ENCODE measurements at regions not wholly inside any gene's neighbourhood (a gene's known extent, or its start where the extent isn't known, plus 50 kb on each side); places are given as distances from the start of the nearest gene placed in this dataset.

- TF ChIP-seq CTCF (conservative IDR thresholded peaks at IDR 0.05; ENCODE audit: low read depth, low read length) = no peak
- H3K4me3 ChIP-seq (ENCODE audit: low read depth, low read length) = no peak overlapping the region
Measured at GRCh38 chr2:103734911-103735310, 973.1 kb downstream of the TMEM182 start.

GRCh38 chr2:103738108-103738507 is 976.3 kb downstream of the TMEM182 start:
- TF ChIP-seq CTCF (conservative IDR thresholded peaks at IDR 0.05; ENCODE audit: low read depth, low read length) = no peak
- no peak for DNase-seq (ENCODE audit: low read depth)
- H3K4me3 ChIP-seq (ENCODE audit: low read depth, low read length) = no peak overlapping the region

More at GRCh38 chr2:103734911-103735310, 973.1 kb downstream of the TMEM182 start:
- DNase-seq (ENCODE audit: low read depth) = no peak

- DNase-seq (ENCODE audit: low read depth) = no peak
- H3K4me3 ChIP-seq (ENCODE audit: low read depth, low read length) = no peak overlapping the region
- no peak for TF ChIP-seq CTCF (conservative IDR thresholded peaks at IDR 0.05; ENCODE audit: low read depth, low read length)
Measured at GRCh38 chr2:103738606-103739005, 976.8 kb downstream of the TMEM182 start.

- TF ChIP-seq CTCF (conservative IDR thresholded peaks at IDR 0.05; ENCODE audit: low read depth, low read length) = no peak
- DNase-seq (ENCODE audit: low read depth) = no peak
Measured at GRCh38 chr2:103739186-103739585, 977.4 kb downstream of the TMEM182 start.

GRCh38 chr2:103739921-103740320 is 978.1 kb downstream of the TMEM182 start:
- H3K4me3 ChIP-seq (ENCODE audit: low read depth, low read length) = no peak overlapping the region
- no peak for DNase-seq (ENCODE audit: low read depth)
- TF ChIP-seq CTCF (conservative IDR thresholded peaks at IDR 0.05; ENCODE audit: low read depth, low read length) = no peak

More at GRCh38 chr2:103739186-103739585, 977.4 kb downstream of the TMEM182 start:
- H3K4me3 ChIP-seq (ENCODE audit: low read depth, low read length) = no peak overlapping the region

GRCh38 chr2:103740631-103741030 is 978.8 kb downstream of the TMEM182 start:
- no peak overlapping the region for H3K4me3 ChIP-seq (ENCODE audit: low read depth, low read length)
- DNase-seq (ENCODE audit: low read depth) = no peak
- no peak for TF ChIP-seq CTCF (conservative IDR thresholded peaks at IDR 0.05; ENCODE audit: low read depth, low read length)

GRCh38 chr2:103743195-103743594 is 981.4 kb downstream of the TMEM182 start:
- H3K4me3 ChIP-seq (ENCODE audit: low read depth, low read length) = no peak overlapping the region
- no peak for TF ChIP-seq CTCF (conservative IDR thresholded peaks at IDR 0.05; ENCODE audit: low read depth, low read length)
- DNase-seq (ENCODE audit: low read depth) = no peak

All from choroid plexus epithelial cell (primary cell).